ENCODE measurements at regions not wholly inside any gene's neighbourhood (a gene's known extent, or its start where the extent isn't known, plus 50 kb on each side); places are given as distances from the start of the nearest gene placed in this dataset.
"Not testable (repeated sequence)": the region's sequence is repeated elsewhere in the genome, so short reads cannot be mapped to it uniquely, and the experiment has no call there.

- intact Hi-C loops (cut with DNase I): no loop called here
Observed at GRCh38 chrX:110514509-110514908, 155.9 kb downstream of the RTL9 start.

GRCh38 chrX:110519501-110519900 is 160.9 kb downstream of the RTL9 start:
- Histone ChIP-seq H3K4me1 (no peaks in the 10 kb centered on the region), H3K9me3 (no peaks in the 10 kb centered on the region), H3K27ac (no peak overlapping the region), H3K4me3 (no peak overlapping the region), H3K27me3 (no peaks in the 10 kb centered on the region), H3K36me3 (replicated peaks in 1 of 2; ENCODE audit: insufficient read depth in 1 of 2, low read depth in 2 of 2) (no peaks in the 10 kb centered on the region)
- 80 to 84% methylated on average over 3 of the region's 3 CpGs for WGBS, 2 donors
- intact Hi-C loops (cut with DNase I): no loop called here
- no peak for ATAC-seq
- no peak for TF ChIP-seq CTCF (IDR thresholded peaks at IDR 0.05)
- no peak for TF ChIP-seq POLR2A (IDR thresholded peaks at IDR 0.05)
- DNase-seq: no peak

More at GRCh38 chrX:110514509-110514908, 155.9 kb downstream of the RTL9 start:
- no peak overlapping the region for H3K4me3 ChIP-seq
- WGBS, 2 donors: 61 to 73% methylated on average over 2 of the region's 2 CpGs
- H3K4me1 ChIP-seq: no peaks in the 10 kb centered on the region
- H3K9me3 ChIP-seq: no peaks in the 10 kb centered on the region
- DNase-seq (no peak), ATAC-seq (no peak)
- TF ChIP-seq POLR2A (IDR thresholded peaks at IDR 0.05) (no peak), CTCF (IDR thresholded peaks at IDR 0.05) (no peak)
- H3K27ac ChIP-seq: no peak overlapping the region
- no peaks in the 10 kb centered on the region for H3K27me3 ChIP-seq
- H3K36me3 ChIP-seq (replicated peaks in 1 of 2; ENCODE audit: insufficient read depth in 1 of 2, low read depth in 2 of 2): no peaks in the 10 kb centered on the region

- Histone ChIP-seq H3K36me3 (replicated peaks in 1 of 2; ENCODE audit: insufficient read depth in 1 of 2, low read depth in 2 of 2) (no peaks in the 10 kb centered on the region), H3K9me3 (no peaks in the 10 kb centered on the region), H3K27ac (no peak overlapping the region), H3K4me3 (no peak overlapping the region), H3K4me1 (no peaks in the 10 kb centered on the region), H3K27me3 (no peaks in the 10 kb centered on the region)
- intact Hi-C loops (cut with DNase I): no loop called here
- ATAC-seq (no peak), DNase-seq (no peak)
- WGBS, 2 donors: 78 to 79% methylated on average over 7 of the region's 7 CpGs
- TF ChIP-seq POLR2A (IDR thresholded peaks at IDR 0.05): no peak
- no peak for TF ChIP-seq CTCF (IDR thresholded peaks at IDR 0.05)
Observed at GRCh38 chrX:110519906-110520452, 161.3 kb downstream of the RTL9 start.

- ATAC-seq; intact Hi-C loops (cut with DNase I); H3K27me3 ChIP-seq; H3K4me3 ChIP-seq; DNase-seq; H3K36me3 ChIP-seq (replicated peaks in 1 of 2; ENCODE audit: insufficient read depth in 1 of 2, low read depth in 2 of 2); H3K4me1 ChIP-seq; H3K27ac ChIP-seq; H3K9me3 ChIP-seq: not testable (repeated sequence)
- 57 to 69% methylated on average over 4 to 13 of the region's 13 CpGs for WGBS, 2 donors
Observed at GRCh38 chrX:110520652-110521051, 162.0 kb downstream of the RTL9 start.

- ATAC-seq (no peak), DNase-seq (no peak)
- Histone ChIP-seq H3K4me1 (no peaks in the 10 kb centered on the region), H3K4me3 (no peak overlapping the region), H3K27ac (no peak overlapping the region), H3K36me3 (replicated peaks in 1 of 2; ENCODE audit: insufficient read depth in 1 of 2, low read depth in 2 of 2) (no peaks in the 10 kb centered on the region), H3K9me3 (no peaks in the 10 kb centered on the region), H3K27me3 (no peaks in the 10 kb centered on the region)
- WGBS, 2 donors: 42 to 53% methylated on average over 2 of the region's 2 CpGs
- intact Hi-C loops (cut with DNase I): no loop called here
- no peak for TF ChIP-seq CTCF (IDR thresholded peaks at IDR 0.05)
- no peak for TF ChIP-seq POLR2A (IDR thresholded peaks at IDR 0.05)
Observed at GRCh38 chrX:110531873-110532580, 173.4 kb downstream of the RTL9 start.

Measured in body of pancreas (tissue), 4 donors.